ENCODE measurements at regions not wholly inside any gene's neighbourhood (a gene's known extent, or its start where the extent isn't known, plus 50 kb on each side); places are given as distances from the start of the nearest gene placed in this dataset.

- Histone ChIP-seq H4K20me1 (ENCODE audit: insufficient read depth, low read length) (no peaks in the 10 kb centered on the region), H3K27ac (ENCODE audit: low read depth, low read length, poor library complexity, severe bottlenecking) (no peak overlapping the region), H3K9ac (ENCODE audit: low read length) (no peak overlapping the region), H3F3A (ENCODE audit: insufficient read depth, low read length) (no peaks in the 10 kb centered on the region), H3K4me3 (ENCODE audit: low read depth, low read length, poor library complexity, severe bottlenecking) (no peak overlapping the region), H3K36me3 (ENCODE audit: insufficient read depth, low read length) (no peaks in the 10 kb centered on the region), H3K9me2 (ENCODE audit: low read depth, low read length) (no peaks in the 10 kb centered on the region), H3K4me2 (ENCODE audit: low read length) (no peak overlapping the region), H3K4me1 (ENCODE audit: insufficient read depth, low read length, severe bottlenecking) (no peaks in the 10 kb centered on the region), H3K27me3 (ENCODE audit: insufficient read depth, low read length) (no peaks in the 10 kb centered on the region), H3K79me2 (ENCODE audit: insufficient read depth, low read length) (no peaks in the 10 kb centered on the region), H3K9me3 (ENCODE audit: low read length) (no peaks in the 10 kb centered on the region), H2AFZ (ENCODE audit: low read length) (no peak overlapping the region)
- TF ChIP-seq, protein P1, sequence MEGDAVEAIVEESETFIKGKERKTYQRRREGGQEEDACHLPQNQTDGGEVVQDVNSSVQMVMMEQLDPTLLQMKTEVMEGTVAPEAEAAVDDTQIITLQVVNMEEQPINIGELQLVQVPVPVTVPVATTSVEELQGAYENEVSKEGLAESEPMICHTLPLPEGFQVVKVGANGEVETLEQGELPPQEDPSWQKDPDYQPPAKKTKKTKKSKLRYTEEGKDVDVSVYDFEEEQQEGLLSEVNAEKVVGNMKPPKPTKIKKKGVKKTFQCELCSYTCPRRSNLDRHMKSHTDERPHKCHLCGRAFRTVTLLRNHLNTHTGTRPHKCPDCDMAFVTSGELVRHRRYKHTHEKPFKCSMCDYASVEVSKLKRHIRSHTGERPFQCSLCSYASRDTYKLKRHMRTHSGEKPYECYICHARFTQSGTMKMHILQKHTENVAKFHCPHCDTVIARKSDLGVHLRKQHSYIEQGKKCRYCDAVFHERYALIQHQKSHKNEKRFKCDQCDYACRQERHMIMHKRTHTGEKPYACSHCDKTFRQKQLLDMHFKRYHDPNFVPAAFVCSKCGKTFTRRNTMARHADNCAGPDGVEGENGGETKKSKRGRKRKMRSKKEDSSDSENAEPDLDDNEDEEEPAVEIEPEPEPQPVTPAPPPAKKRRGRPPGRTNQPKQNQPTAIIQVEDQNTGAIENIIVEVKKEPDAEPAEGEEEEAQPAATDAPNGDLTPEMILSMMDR (IDR thresholded peaks at IDR 0.05; ENCODE audit: low read length) = no peak
- TF ChIP-seq EZH2 (IDR thresholded peaks at IDR 0.05; ENCODE audit: borderline replicate concordance, low read length) = no peak
Measured at GRCh38 chr6:85125526-85125925, 324.4 kb upstream of the NT5E start.

DNA sequence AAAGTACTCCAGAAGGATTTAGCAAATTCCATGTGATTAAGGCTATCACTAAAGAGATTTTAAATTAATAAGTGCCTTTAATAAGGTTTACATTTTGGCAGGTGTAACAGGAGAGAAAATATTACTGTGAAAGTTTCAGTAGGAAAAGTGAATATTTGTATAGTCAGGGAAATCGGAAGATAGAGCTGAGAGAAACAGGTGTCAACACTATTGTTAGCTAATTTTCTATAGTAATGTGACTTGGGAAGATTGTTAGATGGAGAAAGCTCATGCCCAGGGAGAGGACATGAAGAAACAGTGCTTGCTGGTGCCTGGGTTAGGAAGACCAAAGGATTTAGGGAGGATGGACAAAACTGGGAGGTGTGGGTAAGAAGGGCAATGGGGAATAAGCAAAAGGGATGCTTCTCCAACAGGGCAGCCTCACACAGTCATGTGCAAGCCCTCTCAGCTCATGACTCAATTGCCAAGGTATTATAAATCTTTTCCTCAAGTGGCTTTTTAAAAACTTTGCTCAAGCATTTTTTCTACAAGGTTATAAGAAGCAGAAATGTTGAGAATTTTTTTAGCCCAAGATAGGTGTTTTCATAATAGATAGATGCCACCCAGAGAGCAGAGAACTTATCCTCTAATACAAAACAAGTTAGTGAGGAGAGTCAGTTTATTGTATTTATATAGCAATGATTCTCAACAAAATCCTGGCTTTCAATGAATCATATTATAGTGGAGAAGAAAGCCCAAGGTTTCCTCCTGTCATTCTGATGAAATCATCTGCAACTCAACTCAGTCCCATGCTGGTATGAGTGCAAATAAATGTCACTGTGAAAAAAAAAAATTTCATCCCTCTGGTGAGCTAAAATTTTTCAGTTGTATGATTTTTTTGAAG, 325.2 kb upstream of the NT5E start:
- H3K27ac ChIP-seq (ENCODE audit: low read depth, low read length, poor library complexity, severe bottlenecking) = no peak overlapping the region
- no peak overlapping the region for H3K9ac ChIP-seq (ENCODE audit: low read length)
- no peaks in the 10 kb centered on the region for H4K20me1 ChIP-seq (ENCODE audit: insufficient read depth, low read length)
- TF ChIP-seq, protein P1 (IDR thresholded peaks at IDR 0.05; ENCODE audit: low read length) = no peak
- TF ChIP-seq EZH2 (IDR thresholded peaks at IDR 0.05; ENCODE audit: borderline replicate concordance, low read length) = no peak
- no peaks in the 10 kb centered on the region for H3K79me2 ChIP-seq (ENCODE audit: insufficient read depth, low read length)
- no peak overlapping the region for H2AFZ ChIP-seq (ENCODE audit: low read length)
- no peaks in the 10 kb centered on the region for H3K27me3 ChIP-seq (ENCODE audit: insufficient read depth, low read length)
- no peak overlapping the region for H3K4me3 ChIP-seq (ENCODE audit: low read depth, low read length, poor library complexity, severe bottlenecking)
- H3K9me3 ChIP-seq (ENCODE audit: low read length) = no peaks in the 10 kb centered on the region
- no peaks in the 10 kb centered on the region for H3K9me2 ChIP-seq (ENCODE audit: low read depth, low read length)
- H3K36me3 ChIP-seq (ENCODE audit: insufficient read depth, low read length) = no peaks in the 10 kb centered on the region
- no peak overlapping the region for H3K4me2 ChIP-seq (ENCODE audit: low read length)
- H3F3A ChIP-seq (ENCODE audit: insufficient read depth, low read length) = no peaks in the 10 kb centered on the region
- H3K4me1 ChIP-seq (ENCODE audit: insufficient read depth, low read length, severe bottlenecking) = no peaks in the 10 kb centered on the region

- Histone ChIP-seq H3K27me3 (ENCODE audit: insufficient read depth, low read length) (no peaks in the 10 kb centered on the region), H3K4me1 (ENCODE audit: insufficient read depth, low read length, severe bottlenecking) (no peaks in the 10 kb centered on the region)
- TF ChIP-seq EZH2 (IDR thresholded peaks at IDR 0.05; ENCODE audit: borderline replicate concordance, low read length) = no peak
- TF ChIP-seq, protein P1 (IDR thresholded peaks at IDR 0.05; ENCODE audit: low read length) = no peak
Measured at GRCh38 chr6:85121158-85121557, 328.7 kb upstream of the NT5E start.

More at GRCh38 chr6:85121158-85121557, 328.7 kb upstream of the NT5E start:
- no peaks in the 10 kb centered on the region for H4K20me1 ChIP-seq (ENCODE audit: insufficient read depth, low read length)
- no peaks in the 10 kb centered on the region for H3K36me3 ChIP-seq (ENCODE audit: insufficient read depth, low read length)
- no peak overlapping the region for H3K9ac ChIP-seq (ENCODE audit: low read length)
- no peak overlapping the region for H3K4me3 ChIP-seq (ENCODE audit: low read depth, low read length, poor library complexity, severe bottlenecking)
- H3K4me2 ChIP-seq (ENCODE audit: low read length) = no peak overlapping the region
- no peaks in the 10 kb centered on the region for H3K9me3 ChIP-seq (ENCODE audit: low read length)
- H3F3A ChIP-seq (ENCODE audit: insufficient read depth, low read length) = no peaks in the 10 kb centered on the region
- H2AFZ ChIP-seq (ENCODE audit: low read length) = no peak overlapping the region
- H3K27ac ChIP-seq (ENCODE audit: low read depth, low read length, poor library complexity, severe bottlenecking) = no peak overlapping the region
- no peaks in the 10 kb centered on the region for H3K9me2 ChIP-seq (ENCODE audit: low read depth, low read length)
- no peaks in the 10 kb centered on the region for H3K79me2 ChIP-seq (ENCODE audit: insufficient read depth, low read length)
